ENCODE measurements at regions not wholly inside any gene's neighbourhood (a gene's known extent, or its start where the extent isn't known, plus 50 kb on each side); places are given as distances from the start of the nearest gene placed in this dataset.

DNA sequence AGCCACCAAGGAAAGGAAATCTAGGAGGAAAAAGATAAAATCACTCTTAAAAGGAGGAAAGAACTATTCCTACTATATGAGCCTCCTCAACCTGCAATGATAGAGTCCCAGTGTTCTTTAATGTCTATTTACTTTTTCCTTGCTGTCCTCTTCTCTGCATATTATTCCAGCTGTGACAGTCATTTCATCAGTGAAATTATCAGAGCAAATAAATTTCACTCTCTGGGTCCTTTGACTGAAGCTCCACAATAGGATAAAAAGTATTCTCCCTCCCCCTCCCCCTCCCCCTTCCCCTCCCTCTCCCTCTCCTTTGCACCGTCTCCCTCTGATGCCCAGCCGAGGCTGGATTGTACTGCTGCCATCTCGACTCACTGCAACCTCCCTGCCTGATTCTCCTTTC, 107.5 kb upstream of the DPT start:
- TF ChIP-seq POLR2AphosphoS5 (IDR thresholded peaks at IDR 0.05) (no peak), POLR2A (IDR thresholded peaks at IDR 0.05) (no peak), EP300 (IDR thresholded peaks at IDR 0.05; ENCODE audit: low read depth) (no peak)
- TF ChIP-seq, protein P1, sequence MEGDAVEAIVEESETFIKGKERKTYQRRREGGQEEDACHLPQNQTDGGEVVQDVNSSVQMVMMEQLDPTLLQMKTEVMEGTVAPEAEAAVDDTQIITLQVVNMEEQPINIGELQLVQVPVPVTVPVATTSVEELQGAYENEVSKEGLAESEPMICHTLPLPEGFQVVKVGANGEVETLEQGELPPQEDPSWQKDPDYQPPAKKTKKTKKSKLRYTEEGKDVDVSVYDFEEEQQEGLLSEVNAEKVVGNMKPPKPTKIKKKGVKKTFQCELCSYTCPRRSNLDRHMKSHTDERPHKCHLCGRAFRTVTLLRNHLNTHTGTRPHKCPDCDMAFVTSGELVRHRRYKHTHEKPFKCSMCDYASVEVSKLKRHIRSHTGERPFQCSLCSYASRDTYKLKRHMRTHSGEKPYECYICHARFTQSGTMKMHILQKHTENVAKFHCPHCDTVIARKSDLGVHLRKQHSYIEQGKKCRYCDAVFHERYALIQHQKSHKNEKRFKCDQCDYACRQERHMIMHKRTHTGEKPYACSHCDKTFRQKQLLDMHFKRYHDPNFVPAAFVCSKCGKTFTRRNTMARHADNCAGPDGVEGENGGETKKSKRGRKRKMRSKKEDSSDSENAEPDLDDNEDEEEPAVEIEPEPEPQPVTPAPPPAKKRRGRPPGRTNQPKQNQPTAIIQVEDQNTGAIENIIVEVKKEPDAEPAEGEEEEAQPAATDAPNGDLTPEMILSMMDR (IDR thresholded peaks at IDR 0.05) = no peak

All from transverse colon (tissue), 4 donors.